Activated naive CD4-positive, alpha-beta T cell treated with anti-CD3 and anti-CD28 coated beads for 36 hours (primary cell): ENCODE measurements at regions not wholly inside any gene's neighbourhood (a gene's known extent, or its start where the extent isn't known, plus 50 kb on each side); places are given as distances from the start of the nearest gene placed in this dataset.
"Not testable (repeated sequence)": the region's sequence is repeated elsewhere in the genome, so short reads cannot be mapped to it uniquely, and the experiment has no call there.

ENCODE experiments used
- CTCF ChIA-PET: fragments of 350-600 bp; sonication (Branson Sonifier 250); formaldehyde crosslinking; loops from one replicate; lab custom pipeline; 2021; ENCODE audit warnings: antibody characterized with exemption; lab: Charles Lee
- DNase-seq: peaks from one replicate; pipeline ENCODE4 v3.0.0-alpha.2; 2020
- H3K27ac Mint-ChIP-seq: one replicate; pipeline ENCODE4 v1.8.0; 2021; ENCODE audit warnings: mild to moderate bottlenecking, mixed read lengths
- H3K27me3 Mint-ChIP-seq: one replicate; pipeline ENCODE4 v1.8.0; 2021; ENCODE audit warnings: low read depth, mixed read lengths
- H3K36me3 Mint-ChIP-seq: one replicate; pipeline ENCODE4 v1.8.0; 2021; ENCODE audit warnings: low read depth, mixed read lengths
- H3K4me1 Mint-ChIP-seq: one replicate; pipeline ENCODE4 v1.8.0; 2021; ENCODE audit warnings: low read depth, mixed read lengths
- H3K4me3 Mint-ChIP-seq: one replicate; pipeline ENCODE4 v1.8.0; 2021; ENCODE audit warnings: mild to moderate bottlenecking, moderate library complexity, mixed read lengths
- H3K9me3 Mint-ChIP-seq: one replicate; pipeline ENCODE4 v1.8.0; 2021; ENCODE audit warnings: mixed read lengths
- intact Hi-C: fragments of 100-400 bp; cut with micrococcal nuclease; formaldehyde crosslinking; loops from one replicate; pipeline ENCODE4 v1.15.1; 2023

DNA sequence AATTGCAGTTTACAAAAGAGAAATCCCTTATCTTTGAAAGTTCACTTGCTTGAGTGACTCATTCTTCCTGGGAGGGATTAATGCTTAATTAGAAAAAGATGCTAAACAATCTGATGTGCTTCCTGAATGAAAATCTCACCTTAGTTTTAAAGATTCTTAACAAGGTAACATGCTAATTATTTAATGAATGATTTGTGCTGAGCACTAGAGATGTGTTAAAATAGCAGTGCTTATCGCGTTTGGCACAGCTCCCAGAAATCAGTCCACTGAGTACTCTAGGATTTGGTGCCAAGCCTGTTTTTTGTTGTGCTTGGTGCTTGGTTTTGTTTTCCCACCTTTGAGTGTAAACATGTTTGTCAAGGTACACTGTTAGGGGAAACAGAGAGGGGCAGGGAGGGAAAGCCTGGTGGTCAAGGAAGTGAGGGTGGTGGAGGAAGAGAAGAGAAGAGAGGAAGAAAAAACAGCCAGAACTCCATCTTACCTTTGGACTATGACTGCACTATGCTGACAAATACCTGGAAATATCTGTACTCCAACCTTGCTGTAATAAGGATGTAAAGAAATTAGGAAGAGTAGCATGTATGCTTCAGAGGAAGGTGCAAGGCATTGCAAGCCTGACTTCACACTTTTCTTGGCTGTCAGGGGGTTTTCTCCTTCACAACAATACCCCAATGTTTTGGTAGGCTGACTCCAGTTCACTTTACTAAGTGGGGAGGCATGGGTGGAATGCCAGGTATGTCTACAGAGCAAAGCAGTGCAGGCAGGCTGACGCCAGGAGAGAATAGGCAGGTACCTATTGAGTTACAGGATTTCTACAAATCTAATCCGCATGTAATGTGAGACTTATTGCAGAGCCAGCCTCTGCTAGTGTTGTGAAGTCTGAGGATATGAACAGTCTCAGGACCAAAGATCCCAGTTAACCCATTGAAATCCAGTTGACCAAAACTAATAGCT lies 157.2 kb upstream of the ISL1 start:
- Mint-ChIP-seq H3K36me3 (no peaks in the 10 kb centered on the region), H3K27ac (no peak overlapping the region), H3K27me3 (no peaks in the 10 kb centered on the region), H3K4me1 (no peaks in the 10 kb centered on the region), H3K4me3 (no peak overlapping the region), H3K9me3 (peaks cover 17% of the 10 kb centered on the region)
- intact Hi-C loops: no loop called here
- CTCF ChIA-PET: no interaction called here
- DNase-seq: no peak

- Mint-ChIP-seq H3K27ac (no peak overlapping the region), H3K36me3 (no peaks in the 10 kb centered on the region), H3K4me1 (no peaks in the 10 kb centered on the region), H3K27me3 (no peaks in the 10 kb centered on the region), H3K9me3 (peaks cover 16% of the 10 kb centered on the region), H3K4me3 (no peak overlapping the region)
- DNase-seq: no peak
- intact Hi-C loops: no loop called here
- CTCF ChIA-PET: interaction anchor here (0.6 kb wide), 1 partner anchor 12 kb away, joined by 3 read pairs; no protein-coding TSS in a partner anchor
Observed at GRCh38 chr5:51227963-51228470, 155.2 kb upstream of the ISL1 start.

- no peaks in the 10 kb centered on the region for H3K36me3 Mint-ChIP-seq
- CTCF ChIA-PET: no interaction called here
- DNase-seq: no peak
- no peak overlapping the region for H3K27ac Mint-ChIP-seq
- no peaks in the 10 kb centered on the region for H3K4me1 Mint-ChIP-seq
- no peak overlapping the region for H3K4me3 Mint-ChIP-seq
- intact Hi-C loops: no loop called here
- H3K9me3 Mint-ChIP-seq: peaks cover 16% of the 10 kb centered on the region
- no peaks in the 10 kb centered on the region for H3K27me3 Mint-ChIP-seq
Observed at GRCh38 chr5:51230336-51230735, 152.9 kb upstream of the ISL1 start.

GRCh38 chr5:51242456-51242855 lies 140.8 kb upstream of the ISL1 start:
- CTCF ChIA-PET: interaction anchor here (0.7 kb wide), 1 partner anchor 444 kb away, joined by 4 read pairs; no protein-coding TSS in a partner anchor
- no peaks in the 10 kb centered on the region for H3K4me1 Mint-ChIP-seq
- H3K27me3 Mint-ChIP-seq: no peaks in the 10 kb centered on the region

DNA sequence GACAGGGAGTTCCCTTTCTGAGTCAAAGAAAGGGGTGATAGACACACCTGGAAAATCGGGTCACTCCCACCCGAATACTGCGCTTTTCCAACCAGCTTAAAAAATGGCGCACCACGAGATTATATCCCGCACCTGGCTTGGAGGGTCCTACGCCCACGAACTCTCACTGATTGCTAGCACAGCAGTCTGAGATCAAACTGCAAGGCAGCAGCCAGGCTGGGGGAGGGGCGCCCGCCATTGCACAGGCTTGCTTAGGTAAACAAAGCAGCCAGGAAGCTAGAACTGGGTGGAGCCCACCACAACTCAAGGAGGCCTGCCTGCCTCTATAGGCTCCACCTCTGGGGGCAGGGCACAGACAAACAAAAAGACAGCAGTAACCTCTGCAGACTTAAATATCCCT lies 132.3 kb upstream of the ISL1 start:
- CTCF ChIA-PET, H3K4me1 Mint-ChIP-seq, DNase-seq, H3K27me3 Mint-ChIP-seq, intact Hi-C loops, H3K27ac Mint-ChIP-seq, H3K4me3 Mint-ChIP-seq, H3K9me3 Mint-ChIP-seq, H3K36me3 Mint-ChIP-seq: not testable (repeated sequence)

More at GRCh38 chr5:51242456-51242855, 140.8 kb upstream of the ISL1 start:
- intact Hi-C loops: no loop called here
- Mint-ChIP-seq H3K27ac (no peak overlapping the region), H3K36me3 (no peaks in the 10 kb centered on the region), H3K9me3 (no peaks in the 10 kb centered on the region), H3K4me3 (no peak overlapping the region)
- DNase-seq: no peak

- no peaks in the 10 kb centered on the region for H3K36me3 Mint-ChIP-seq
- H3K27me3 Mint-ChIP-seq: no peaks in the 10 kb centered on the region
- H3K4me1 Mint-ChIP-seq: no peaks in the 10 kb centered on the region
- CTCF ChIA-PET: no interaction called here
- no peak overlapping the region for H3K4me3 Mint-ChIP-seq
- H3K27ac Mint-ChIP-seq: no peak overlapping the region
- intact Hi-C loops: no loop called here
- DNase-seq: no peak
- no peaks in the 10 kb centered on the region for H3K9me3 Mint-ChIP-seq
Observed at GRCh38 chr5:51271261-51271660, 112.0 kb upstream of the ISL1 start.

GRCh38 chr5:51273021-51273420 lies 110.2 kb upstream of the ISL1 start:
- Mint-ChIP-seq H3K4me3 (no peak overlapping the region), H3K9me3 (no peaks in the 10 kb centered on the region), H3K27me3 (no peaks in the 10 kb centered on the region), H3K4me1 (no peaks in the 10 kb centered on the region), H3K27ac (no peak overlapping the region), H3K36me3 (no peaks in the 10 kb centered on the region)
- DNase-seq: no peak
- CTCF ChIA-PET: no interaction called here
- intact Hi-C loops: no loop called here

- CTCF ChIA-PET: no interaction called here
- intact Hi-C loops: no loop called here
- Mint-ChIP-seq H3K4me1 (no peaks in the 10 kb centered on the region), H3K4me3 (no peak overlapping the region), H3K9me3 (no peaks in the 10 kb centered on the region), H3K27me3 (no peaks in the 10 kb centered on the region), H3K36me3 (no peaks in the 10 kb centered on the region), H3K27ac (no peak overlapping the region)
- DNase-seq: no peak
Observed at GRCh38 chr5:51273871-51274270, 109.4 kb upstream of the ISL1 start.

- CTCF ChIA-PET: no interaction called here
Observed at GRCh38 chr5:51275428-51275827, 107.8 kb upstream of the ISL1 start.

GRCh38 chr5:51276250-51276649 lies 107.0 kb upstream of the ISL1 start:
- no peaks in the 10 kb centered on the region for H3K9me3 Mint-ChIP-seq
- CTCF ChIA-PET: no interaction called here
- no peaks in the 10 kb centered on the region for H3K27me3 Mint-ChIP-seq
- no peaks in the 10 kb centered on the region for H3K36me3 Mint-ChIP-seq
- intact Hi-C loops: no loop called here
- no peak overlapping the region for H3K4me3 Mint-ChIP-seq
- no peak overlapping the region for H3K27ac Mint-ChIP-seq
- no peaks in the 10 kb centered on the region for H3K4me1 Mint-ChIP-seq
- DNase-seq: no peak

More at GRCh38 chr5:51275428-51275827, 107.8 kb upstream of the ISL1 start:
- Mint-ChIP-seq H3K27me3 (no peaks in the 10 kb centered on the region), H3K27ac (no peak overlapping the region), H3K4me1 (no peaks in the 10 kb centered on the region), H3K9me3 (no peaks in the 10 kb centered on the region), H3K4me3 (no peak overlapping the region), H3K36me3 (no peaks in the 10 kb centered on the region)
- DNase-seq: no peak
- intact Hi-C loops: no loop called here

- Mint-ChIP-seq H3K4me1 (no peaks in the 10 kb centered on the region), H3K27ac (no peak overlapping the region), H3K9me3 (no peaks in the 10 kb centered on the region), H3K4me3 (no peak overlapping the region), H3K27me3 (no peaks in the 10 kb centered on the region), H3K36me3 (no peaks in the 10 kb centered on the region)
- no peak for DNase-seq
- intact Hi-C loops: no loop called here
- CTCF ChIA-PET: no interaction called here
Observed at GRCh38 chr5:51278539-51278938, 104.7 kb upstream of the ISL1 start.

GRCh38 chr5:51279983-51280706 lies 103.1 kb upstream of the ISL1 start:
- no peaks in the 10 kb centered on the region for H3K27me3 Mint-ChIP-seq
- peaks cover 1% of the 10 kb centered on the region for H3K9me3 Mint-ChIP-seq
- CTCF ChIA-PET: no interaction called here
- H3K4me1 Mint-ChIP-seq: no peaks in the 10 kb centered on the region
- DNase-seq: no peak
- H3K4me3 Mint-ChIP-seq: no peak overlapping the region
- no peaks in the 10 kb centered on the region for H3K36me3 Mint-ChIP-seq
- no peak overlapping the region for H3K27ac Mint-ChIP-seq
- intact Hi-C loops: no loop called here
